IMR-90 (cell line): ENCODE measurements at regions not wholly inside any gene's neighbourhood (a gene's known extent, or its start where the extent isn't known, plus 50 kb on each side); places are given as distances from the start of the nearest gene placed in this dataset.

ENCODE experiments used
- ATAC-seq: fragments of 200-7000 bp; cut with Tn5 transposase; 2 replicates; pipeline ENCODE4 v1.9.1; 2020; ENCODE audit warnings: low read depth, mild to moderate bottlenecking, moderate library complexity
- BruUV-seq: library from RNA; stranded (reverse); fragments of 400-500 nt; replicated peaks from 2 replicates; lab custom pipeline; 2021; lab: Mats Ljungman, UMichigan
- CTCF ChIA-PET: fragments of 300-600 bp; formaldehyde crosslinking; extraction: SDS; loops from one replicate; lab custom pipeline; 2021; ENCODE audit warnings: antibody characterized with exemption; lab: Yijun Ruan, JAX
- POLR2A ChIA-PET: fragments of 300-600 bp; sonication (Branson Sonifier 250); formaldehyde crosslinking; loops from one replicate; lab custom pipeline; 2022; ENCODE audit warnings: antibody characterized with exemption; ENCODE audit not compliant: unreplicated experiment; lab: Charles Lee
- DNase-seq: peaks from one replicate; pipeline ENCODE4 v3.0.0; 2013
- H2AFZ ChIP-seq: replicated peaks from 2 replicates; pipeline ENCODE3; 2013; ENCODE audit warnings: low read length, mild to moderate bottlenecking; ENCODE audit not compliant: poor library complexity
- H2AK5ac ChIP-seq: 2 replicates; pipeline ENCODE4 v1.6.1; 2013; ENCODE audit warnings: low read depth, low read length, inconsistent platforms
- H2AK9ac ChIP-seq: replicated peaks from 2 replicates; pipeline ENCODE3; 2013; ENCODE audit warnings: mild to moderate bottlenecking, low read depth, low read length, moderate library complexity; ENCODE audit not compliant: poor library complexity
- H2BK120ac ChIP-seq: 2 replicates; pipeline ENCODE4 v1.6.1; 2013; ENCODE audit warnings: low read depth, low read length, inconsistent platforms
- H2BK15ac ChIP-seq: 3 replicates; pipeline ENCODE4 v1.6.1; 2013; ENCODE audit warnings: low read depth, low read length, inconsistent platforms
- H2BK20ac ChIP-seq: 2 replicates; pipeline ENCODE4 v1.6.1; 2013; ENCODE audit warnings: low read depth, mild to moderate bottlenecking, inconsistent platforms, low read length, moderate library complexity
- H2BK5ac ChIP-seq: 2 replicates; pipeline ENCODE4 v1.6.1; 2013; ENCODE audit warnings: mild to moderate bottlenecking, low read depth, low read length, inconsistent platforms; ENCODE audit not compliant: poor library complexity, severe bottlenecking
- H3K14ac ChIP-seq: replicated peaks from 2 replicates; pipeline ENCODE4 v1.6.1; 2013; ENCODE audit warnings: low read depth, low read length, inconsistent platforms
- H3K18ac ChIP-seq: 2 replicates; pipeline ENCODE4 v1.6.1; 2013; ENCODE audit warnings: low read depth, low read length, control low read depth
- H3K23ac ChIP-seq: 2 replicates; pipeline ENCODE4 v1.6.1; 2013; ENCODE audit warnings: low read depth, low read length, inconsistent platforms
- H3K27ac ChIP-seq: 2 replicates; pipeline ENCODE4 v1.5.1; 2013; ENCODE audit warnings: mild to moderate bottlenecking, control low read depth, low read length; ENCODE audit not compliant: insufficient read depth
- H3K27me3 ChIP-seq: 2 replicates; pipeline ENCODE4 v1.6.1; 2013; ENCODE audit warnings: low read length; ENCODE audit not compliant: control insufficient read depth, insufficient read depth
- H3K36me3 ChIP-seq: 2 replicates; pipeline ENCODE4 v1.6.1; 2013; ENCODE audit warnings: low read length, mixed read lengths; ENCODE audit not compliant: control insufficient read depth, insufficient read depth
- H3K4ac ChIP-seq: 2 replicates; pipeline ENCODE4 v1.6.1; 2013; ENCODE audit warnings: low read depth, low read length, inconsistent platforms
- H3K4me1 ChIP-seq: 2 replicates; pipeline ENCODE4 v1.6.1; 2013; ENCODE audit warnings: low read length, mixed read lengths; ENCODE audit not compliant: control insufficient read depth, insufficient read depth
- H3K4me2 ChIP-seq: 2 replicates; pipeline ENCODE4 v1.6.1; 2013; ENCODE audit warnings: low read depth, mild to moderate bottlenecking, control low read depth, low read length, moderate library complexity
- H3K4me3 ChIP-seq: 2 replicates; pipeline ENCODE4 v1.5.1; 2013; ENCODE audit warnings: low read depth, mild to moderate bottlenecking, control low read depth, low read length, moderate library complexity; ENCODE audit not compliant: insufficient read depth
- H3K56ac ChIP-seq: 2 replicates; pipeline ENCODE4 v1.6.1; 2013; ENCODE audit warnings: low read length, inconsistent platforms; ENCODE audit not compliant: insufficient read depth; ENCODE audit errors: extremely low read depth
- H3K79me1 ChIP-seq, 2 experiments: 2 replicates each; pipeline ENCODE4 v1.6.1; 2013; ENCODE audit warnings: low read length in 2 of 2, inconsistent platforms in 1 of 2, low read depth in 1 of 2
- H3K9ac ChIP-seq: 2 replicates; pipeline ENCODE4 v1.6.1; 2013; ENCODE audit warnings: low read depth, low read length, control low read depth
- H3K9me1 ChIP-seq: 2 replicates; pipeline ENCODE4 v1.6.1; 2013; ENCODE audit warnings: low read length, inconsistent platforms; ENCODE audit not compliant: insufficient read depth
- H3K9me3 ChIP-seq: 2 replicates; pipeline ENCODE4 v1.6.1; 2013; ENCODE audit warnings: low read length; ENCODE audit not compliant: control insufficient read depth, insufficient read depth
- H4K20me1 ChIP-seq: 2 replicates; pipeline ENCODE4 v1.6.1; 2013; ENCODE audit warnings: low read length, inconsistent platforms; ENCODE audit not compliant: insufficient read depth
- H4K5ac ChIP-seq: 2 replicates; pipeline ENCODE4 v1.6.1; 2013; ENCODE audit warnings: mild to moderate bottlenecking, low read depth, low read length, control low read depth
- H4K8ac ChIP-seq, 2 experiments: 2 replicates each; pipeline ENCODE4 v1.6.1; 2013; ENCODE audit warnings: low read depth in 2 of 2, low read length in 2 of 2, control low read depth in 1 of 2, inconsistent platforms in 1 of 2
- H4K91ac ChIP-seq: 2 replicates; pipeline ENCODE4 v1.6.1; 2013; ENCODE audit warnings: low read depth, low read length, inconsistent platforms; ENCODE audit not compliant: insufficient read depth
- BHLHE40 ChIP-seq: fragments of 150-350 bp; IDR thresholded peaks from 2 replicates; pipeline ENCODE4 v1.6.1; 2016; ENCODE audit warnings: mild to moderate bottlenecking, low read depth, low read length
- CHD1 ChIP-seq: IDR thresholded peaks from 2 replicates; pipeline ENCODE4 v1.6.1; 2012; ENCODE audit warnings: low read depth, low read length, improper control_type of control experiment
- FOS ChIP-seq: fragments of 150-350 bp; IDR thresholded peaks from 2 replicates; pipeline ENCODE4 v1.6.1; 2016; ENCODE audit warnings: low read depth, low read length
- MXI1 ChIP-seq: IDR thresholded peaks from 2 replicates; pipeline ENCODE4 v1.6.1; 2012; ENCODE audit warnings: low read depth, mild to moderate bottlenecking, low read length, moderate library complexity, borderline replicate concordance
- NFE2L2 ChIP-seq: fragments of 150-350 bp; IDR thresholded peaks from 2 replicates; pipeline ENCODE4 v1.6.1; 2016; ENCODE audit warnings: low read depth, mild to moderate bottlenecking, low read length
- RAD21 ChIP-seq: IDR thresholded peaks from 2 replicates; pipeline ENCODE4 v1.6.1; 2012; ENCODE audit warnings: low read length, improper control_type of control experiment
- RFX5 ChIP-seq: IDR thresholded peaks from 2 replicates; pipeline ENCODE4 v1.8.0; 2012; ENCODE audit warnings: low read depth, mild to moderate bottlenecking, low read length, moderate library complexity
- SMC3 ChIP-seq: fragments of 150-350 bp; IDR thresholded peaks from 2 replicates; pipeline ENCODE4 v1.6.1; 2016; ENCODE audit warnings: low read depth, mild to moderate bottlenecking, antibody characterized with exemption, low read length, moderate library complexity
- USF2 ChIP-seq: fragments of 150-350 bp; IDR thresholded peaks from 2 replicates; pipeline ENCODE4 v1.6.1; 2017; ENCODE audit warnings: mild to moderate bottlenecking, antibody characterized with exemption, low read length, low read depth
- WGBS, 2 experiments: methylation state at CpG; one replicate each; pipeline versions ENCODE4 v1.1.5 to v1.1.7; 2013; ENCODE audit warnings: missing lambda C conversion rate in 2 of 2; ENCODE audit not compliant: insufficient read length in 1 of 2; ENCODE audit errors: extremely low coverage in 2 of 2; 5-methylcytosine and 5-hydroxymethylcytosine counted together
- dilution Hi-C: fragments of 300-500 bp; cut with HindIII; formaldehyde crosslinking; loops from one replicate; pipeline ENCODE4 v1.14.3; 2018; ENCODE audit warnings: low sequenced_read_pairs; ENCODE audit not compliant: unreplicated experiment
- in situ Hi-C: fragments of 300-500 bp; cut with MboI; formaldehyde crosslinking; loops from 3 replicates; pipeline ENCODE4 v1.14.3; 2019; ENCODE audit warnings: low sequenced_read_pairs, inconsistent platforms, mixed read lengths
- intact Hi-C: fragments of 100-400 bp; cut with micrococcal nuclease; formaldehyde crosslinking; loops from 2 replicates; pipeline ENCODE4 v1.10.0; 2022
- TF ChIP-seq, protein P1 (sequence below): conservative IDR thresholded peaks from 2 replicates; pipeline ENCODE4 v1.5.1; 2012; ENCODE audit warnings: mild to moderate bottlenecking, low read depth, low read length, improper control_type of control experiment

DNA sequence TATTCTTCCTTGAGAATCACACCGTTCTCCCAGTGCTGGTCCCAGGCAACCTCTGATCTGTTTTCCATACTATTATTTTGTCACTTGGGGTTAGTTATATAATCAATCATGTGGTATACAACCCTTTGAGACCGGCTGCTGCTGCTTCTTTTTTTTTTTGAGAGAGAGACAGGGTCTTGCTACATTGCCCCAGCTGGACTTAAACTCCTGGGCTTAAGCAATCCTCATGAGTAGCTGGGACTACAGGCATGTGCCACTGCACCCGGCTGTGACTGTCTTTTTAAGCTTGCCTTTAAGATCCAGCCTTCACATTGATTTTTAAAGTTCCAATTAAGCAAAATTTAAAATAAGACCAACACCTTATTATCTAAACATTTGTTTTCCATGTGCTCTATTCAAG is 86.7 kb upstream of the EXOC1L start:
- Histone ChIP-seq H4K20me1 (no peaks in the 10 kb centered on the region), H3K4me3 (no peak overlapping the region), H3K9me1 (no peaks in the 10 kb centered on the region), H4K5ac (no peak overlapping the region), H3K9me3 (no peaks in the 10 kb centered on the region), H3K36me3 (no peaks in the 10 kb centered on the region), H2BK5ac (no peak overlapping the region), H2AFZ (no peak overlapping the region), H3K4me2 (no peak overlapping the region), H3K14ac (no peak overlapping the region), H2BK120ac (no peak overlapping the region), H3K27me3 (peaks cover 7% of the 10 kb centered on the region), H3K9ac (no peak overlapping the region), H2AK9ac (no peak overlapping the region), H4K8ac (no peak overlapping the region), H2AK5ac (no peak overlapping the region), H4K91ac (no peak overlapping the region), H3K4ac (no peak overlapping the region), H3K56ac (no peak overlapping the region), H3K4me1 (no peaks in the 10 kb centered on the region), H3K23ac (no peak overlapping the region), H2BK15ac (no peak overlapping the region), H2BK20ac (no peak overlapping the region), H3K18ac (no peak overlapping the region), H3K27ac (no peak overlapping the region), H3K79me1 (no peaks in the 10 kb centered on the region)
- ATAC-seq, result no peak
- DNase-seq, result no peak
- dilution Hi-C loops (no loop called here), in situ Hi-C loops (loop anchor here (25.0 kb wide), 1 partner anchor 396 kb away; the partner anchor contains the start of gene SRD5A3), intact Hi-C loops (loop anchor here (10.0 kb wide), 1 partner anchor 288 kb away; no protein-coding TSS in a partner anchor)
- TF ChIP-seq USF2, result no peak
- TF ChIP-seq SMC3, result no peak
- TF ChIP-seq RFX5, result no peak
- no peak for TF ChIP-seq BHLHE40
- no peak for TF ChIP-seq MXI1
- no peak for TF ChIP-seq NFE2L2
- no peak for TF ChIP-seq CHD1
- no peak for TF ChIP-seq RAD21
- TF ChIP-seq, protein P1, sequence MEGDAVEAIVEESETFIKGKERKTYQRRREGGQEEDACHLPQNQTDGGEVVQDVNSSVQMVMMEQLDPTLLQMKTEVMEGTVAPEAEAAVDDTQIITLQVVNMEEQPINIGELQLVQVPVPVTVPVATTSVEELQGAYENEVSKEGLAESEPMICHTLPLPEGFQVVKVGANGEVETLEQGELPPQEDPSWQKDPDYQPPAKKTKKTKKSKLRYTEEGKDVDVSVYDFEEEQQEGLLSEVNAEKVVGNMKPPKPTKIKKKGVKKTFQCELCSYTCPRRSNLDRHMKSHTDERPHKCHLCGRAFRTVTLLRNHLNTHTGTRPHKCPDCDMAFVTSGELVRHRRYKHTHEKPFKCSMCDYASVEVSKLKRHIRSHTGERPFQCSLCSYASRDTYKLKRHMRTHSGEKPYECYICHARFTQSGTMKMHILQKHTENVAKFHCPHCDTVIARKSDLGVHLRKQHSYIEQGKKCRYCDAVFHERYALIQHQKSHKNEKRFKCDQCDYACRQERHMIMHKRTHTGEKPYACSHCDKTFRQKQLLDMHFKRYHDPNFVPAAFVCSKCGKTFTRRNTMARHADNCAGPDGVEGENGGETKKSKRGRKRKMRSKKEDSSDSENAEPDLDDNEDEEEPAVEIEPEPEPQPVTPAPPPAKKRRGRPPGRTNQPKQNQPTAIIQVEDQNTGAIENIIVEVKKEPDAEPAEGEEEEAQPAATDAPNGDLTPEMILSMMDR, result no peak
- no peak for TF ChIP-seq FOS
- WGBS, 2 experiments, result no CpG with 5 or more reads among the region's 3 CpGs
- CTCF ChIA-PET, result interaction anchor here (1.5 kb wide), 1 partner anchor 10 kb away, joined by 3 read pairs; no protein-coding TSS in a partner anchor
- POLR2A ChIA-PET, result no interaction called here
- no TSS peak for BruUV-seq
